Upper lobe of right lung (tissue), 1 donor: ENCODE measurements at regions not wholly inside any gene's neighbourhood (a gene's known extent, or its start where the extent isn't known, plus 50 kb on each side); places are given as distances from the start of the nearest gene placed in this dataset.
A peak's percentile ranks its signal among the peaks of the same experiment; 100 is the strongest.

Experiments used
- ATAC-seq: fragments of 200-7000 bp; cut with Tn5 transposase; one replicate; pipeline ENCODE4 v1.9.1; 2020; ENCODE audit warnings: mild to moderate bottlenecking, moderate library complexity
- DNase-seq: peaks from one replicate; pipeline ENCODE4 v3.0.0-alpha.2; 2020
- H3K27ac ChIP-seq: fragments of 200-600 bp; one replicate; pipeline ENCODE4 v1.8.0; 2022
- H3K27me3 ChIP-seq: fragments of 200-600 bp; one replicate; pipeline ENCODE4 v1.8.0; 2022; ENCODE audit warnings: mild to moderate bottlenecking
- H3K36me3 ChIP-seq: fragments of 200-600 bp; one replicate; pipeline ENCODE4 v1.8.0; 2022
- H3K4me1 ChIP-seq: fragments of 200-600 bp; one replicate; pipeline ENCODE4 v1.8.0; 2022
- H3K4me3 ChIP-seq: fragments of 200-600 bp; one replicate; pipeline ENCODE4 v1.8.0; 2022; ENCODE audit warnings: mild to moderate bottlenecking
- H3K9me3 ChIP-seq: fragments of 200-600 bp; one replicate; pipeline ENCODE4 v1.8.0; 2022
- intact Hi-C: fragments of 100-400 bp; cut with DNase I; formaldehyde crosslinking; loops from one replicate; pipeline ENCODE4 v1.11.0; 2022
- TF ChIP-seq, protein P1 (sequence below): fragments of 200-600 bp; IDR thresholded peaks from one replicate; pipeline ENCODE4 v1.8.0; 2022; ENCODE audit warnings: antibody characterized with exemption
- donor health status: DM: no; HTN: yes; CAD: no; lungs with severe emphysema.

GRCh38 chr9:89806371-89807100 lies 201.7 kb downstream of the GADD45G start:
- DNase-seq (no peak), ATAC-seq (no peak)
- peaks cover 16% of the 10 kb centered on the region for H3K4me1 ChIP-seq
- H3K27me3 ChIP-seq: no peaks in the 10 kb centered on the region
- no peak overlapping the region for H3K4me3 ChIP-seq
- intact Hi-C loops: no loop called here
- TF ChIP-seq, protein P1, sequence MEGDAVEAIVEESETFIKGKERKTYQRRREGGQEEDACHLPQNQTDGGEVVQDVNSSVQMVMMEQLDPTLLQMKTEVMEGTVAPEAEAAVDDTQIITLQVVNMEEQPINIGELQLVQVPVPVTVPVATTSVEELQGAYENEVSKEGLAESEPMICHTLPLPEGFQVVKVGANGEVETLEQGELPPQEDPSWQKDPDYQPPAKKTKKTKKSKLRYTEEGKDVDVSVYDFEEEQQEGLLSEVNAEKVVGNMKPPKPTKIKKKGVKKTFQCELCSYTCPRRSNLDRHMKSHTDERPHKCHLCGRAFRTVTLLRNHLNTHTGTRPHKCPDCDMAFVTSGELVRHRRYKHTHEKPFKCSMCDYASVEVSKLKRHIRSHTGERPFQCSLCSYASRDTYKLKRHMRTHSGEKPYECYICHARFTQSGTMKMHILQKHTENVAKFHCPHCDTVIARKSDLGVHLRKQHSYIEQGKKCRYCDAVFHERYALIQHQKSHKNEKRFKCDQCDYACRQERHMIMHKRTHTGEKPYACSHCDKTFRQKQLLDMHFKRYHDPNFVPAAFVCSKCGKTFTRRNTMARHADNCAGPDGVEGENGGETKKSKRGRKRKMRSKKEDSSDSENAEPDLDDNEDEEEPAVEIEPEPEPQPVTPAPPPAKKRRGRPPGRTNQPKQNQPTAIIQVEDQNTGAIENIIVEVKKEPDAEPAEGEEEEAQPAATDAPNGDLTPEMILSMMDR: no peak
- no peak overlapping the region for H3K27ac ChIP-seq
- H3K36me3 ChIP-seq: no peaks in the 10 kb centered on the region
- H3K9me3 ChIP-seq: no peaks in the 10 kb centered on the region

DNA sequence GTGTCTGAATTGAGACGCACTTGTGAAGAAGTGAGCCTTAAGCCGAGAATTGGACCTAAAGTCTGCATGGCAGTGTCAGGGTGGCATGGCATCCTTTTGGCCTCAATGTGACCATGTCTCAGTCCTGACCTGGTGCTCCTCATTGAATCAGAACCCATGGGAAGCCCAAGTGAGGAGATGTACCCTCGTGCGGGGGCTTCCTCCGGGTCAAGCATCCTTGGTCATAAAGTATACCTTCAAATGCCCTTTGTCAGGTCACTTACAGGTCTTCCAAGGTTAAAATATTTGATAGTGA lies 202.2 kb downstream of the GADD45G start:
- no peaks in the 10 kb centered on the region for H3K27me3 ChIP-seq
- H3K9me3 ChIP-seq: no peaks in the 10 kb centered on the region
- peaks cover 11% of the 10 kb centered on the region for H3K4me1 ChIP-seq
- DNase-seq: no peak
- intact Hi-C loops: no loop called here
- TF ChIP-seq, protein P1: no peak
- no peaks in the 10 kb centered on the region for H3K36me3 ChIP-seq
- no peak for ATAC-seq
- no peak overlapping the region for H3K27ac ChIP-seq
- H3K4me3 ChIP-seq: no peak overlapping the region

DNA sequence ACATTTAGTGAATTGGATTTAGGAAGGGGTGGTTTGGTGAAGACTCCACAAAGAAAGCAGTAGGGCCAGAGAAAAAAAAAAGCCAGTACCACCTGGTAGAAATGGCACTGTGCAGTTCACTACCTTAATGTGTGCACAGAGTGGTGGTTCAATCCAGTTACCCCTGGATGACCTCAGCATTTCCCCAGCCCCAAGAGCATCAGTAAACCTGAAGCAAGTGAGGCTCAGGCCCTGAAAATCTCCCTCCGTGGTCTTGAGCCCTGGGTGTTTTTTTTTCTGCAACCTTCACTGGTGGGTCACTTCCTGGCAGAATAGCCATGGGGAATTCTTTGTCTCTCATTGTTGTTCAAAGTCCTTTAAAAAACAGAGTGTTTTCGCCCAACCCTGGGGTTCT lies 202.9 kb downstream of the GADD45G start:
- no peak overlapping the region for H3K4me3 ChIP-seq
- no peaks in the 10 kb centered on the region for H3K27me3 ChIP-seq
- no peak overlapping the region for H3K27ac ChIP-seq
- H3K36me3 ChIP-seq: no peaks in the 10 kb centered on the region
- no peaks in the 10 kb centered on the region for H3K9me3 ChIP-seq
- intact Hi-C loops: no loop called here
- peaks cover 6% of the 10 kb centered on the region for H3K4me1 ChIP-seq
- ATAC-seq (no peak), DNase-seq (no peak)
- TF ChIP-seq, protein P1: no peak

- peaks cover 6% of the 10 kb centered on the region for H3K4me1 ChIP-seq
- ATAC-seq (no peak), DNase-seq (no peak)
- intact Hi-C loops: no loop called here
- H3K9me3 ChIP-seq: no peaks in the 10 kb centered on the region
- no peaks in the 10 kb centered on the region for H3K36me3 ChIP-seq
- TF ChIP-seq, protein P1: peak; percentile 17
- H3K27me3 ChIP-seq: no peaks in the 10 kb centered on the region
- H3K4me3 ChIP-seq: no peak overlapping the region
- no peak overlapping the region for H3K27ac ChIP-seq
These were observed 203.4 kb downstream of the GADD45G start for GRCh38 chr9:89808076-89808755.

DNA sequence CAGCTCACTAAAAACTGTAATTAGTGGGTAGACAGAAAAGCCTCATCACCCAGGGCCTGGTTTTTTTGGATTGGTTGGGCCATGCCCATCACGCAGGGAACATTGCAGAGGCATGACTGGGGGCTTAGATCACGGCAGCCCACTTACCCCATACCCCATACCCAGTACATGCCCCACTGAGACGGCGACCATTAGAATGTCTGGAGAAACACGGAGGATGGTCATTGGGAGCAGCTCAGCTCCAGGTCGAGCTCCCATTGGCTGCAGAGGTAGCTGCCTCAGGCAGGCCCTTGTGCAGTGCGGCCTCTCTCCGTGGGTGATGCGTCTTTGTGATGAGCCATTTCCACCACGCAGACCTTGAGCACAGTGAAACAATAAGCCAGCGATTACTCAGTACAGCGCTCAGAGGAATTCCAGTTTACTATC lies 204.0 kb downstream of the GADD45G start:
- ATAC-seq (no peak), DNase-seq (no peak)
- Histone ChIP-seq H3K36me3 (no peaks in the 10 kb centered on the region), H3K4me3 (no peak overlapping the region), H3K4me1 (peaks cover 6% of the 10 kb centered on the region), H3K27me3 (no peaks in the 10 kb centered on the region), H3K27ac (no peak overlapping the region), H3K9me3 (no peaks in the 10 kb centered on the region)
- intact Hi-C loops: no loop called here
- TF ChIP-seq, protein P1: no peak
